ENCODE measurements at regions not wholly inside any gene's neighbourhood (a gene's known extent, or its start where the extent isn't known, plus 50 kb on each side); places are given as distances from the start of the nearest gene placed in this dataset.

DNA sequence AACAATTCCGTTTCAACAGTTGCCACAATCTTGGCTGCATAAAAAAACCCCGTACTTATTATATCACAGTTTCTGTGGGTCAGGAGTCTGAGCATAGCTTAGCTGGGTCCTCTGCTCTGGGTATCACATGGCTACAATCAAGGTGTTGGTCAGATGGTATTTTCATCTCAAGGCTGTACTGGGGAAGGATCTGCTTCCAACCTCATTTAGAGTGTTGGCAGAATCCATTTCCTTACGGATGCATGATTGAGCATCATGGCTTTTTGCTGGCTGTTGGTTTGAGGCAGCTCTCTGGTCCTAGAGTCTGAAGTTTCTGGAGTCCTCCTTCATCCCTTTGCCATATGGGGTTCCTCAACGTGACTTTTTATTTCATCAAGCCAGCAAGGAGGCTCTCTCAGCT is 177.0 kb downstream of the HAPSTR1 start:
- no peak overlapping the region for H3K27ac ChIP-seq
- ATAC-seq (no peak), DNase-seq (no peak)
- H3K36me3 ChIP-seq, result no peaks in the 10 kb centered on the region
- no peaks in the 10 kb centered on the region for H3K4me1 ChIP-seq
- TF ChIP-seq, protein P1, sequence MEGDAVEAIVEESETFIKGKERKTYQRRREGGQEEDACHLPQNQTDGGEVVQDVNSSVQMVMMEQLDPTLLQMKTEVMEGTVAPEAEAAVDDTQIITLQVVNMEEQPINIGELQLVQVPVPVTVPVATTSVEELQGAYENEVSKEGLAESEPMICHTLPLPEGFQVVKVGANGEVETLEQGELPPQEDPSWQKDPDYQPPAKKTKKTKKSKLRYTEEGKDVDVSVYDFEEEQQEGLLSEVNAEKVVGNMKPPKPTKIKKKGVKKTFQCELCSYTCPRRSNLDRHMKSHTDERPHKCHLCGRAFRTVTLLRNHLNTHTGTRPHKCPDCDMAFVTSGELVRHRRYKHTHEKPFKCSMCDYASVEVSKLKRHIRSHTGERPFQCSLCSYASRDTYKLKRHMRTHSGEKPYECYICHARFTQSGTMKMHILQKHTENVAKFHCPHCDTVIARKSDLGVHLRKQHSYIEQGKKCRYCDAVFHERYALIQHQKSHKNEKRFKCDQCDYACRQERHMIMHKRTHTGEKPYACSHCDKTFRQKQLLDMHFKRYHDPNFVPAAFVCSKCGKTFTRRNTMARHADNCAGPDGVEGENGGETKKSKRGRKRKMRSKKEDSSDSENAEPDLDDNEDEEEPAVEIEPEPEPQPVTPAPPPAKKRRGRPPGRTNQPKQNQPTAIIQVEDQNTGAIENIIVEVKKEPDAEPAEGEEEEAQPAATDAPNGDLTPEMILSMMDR (IDR thresholded peaks at IDR 0.05), result no peak
- no peaks in the 10 kb centered on the region for H3K27me3 ChIP-seq
- H3K4me3 ChIP-seq, result no peak overlapping the region
- intact Hi-C loops (cut with DNase I), result no loop called here
- H3K9me3 ChIP-seq, result no peaks in the 10 kb centered on the region

DNA sequence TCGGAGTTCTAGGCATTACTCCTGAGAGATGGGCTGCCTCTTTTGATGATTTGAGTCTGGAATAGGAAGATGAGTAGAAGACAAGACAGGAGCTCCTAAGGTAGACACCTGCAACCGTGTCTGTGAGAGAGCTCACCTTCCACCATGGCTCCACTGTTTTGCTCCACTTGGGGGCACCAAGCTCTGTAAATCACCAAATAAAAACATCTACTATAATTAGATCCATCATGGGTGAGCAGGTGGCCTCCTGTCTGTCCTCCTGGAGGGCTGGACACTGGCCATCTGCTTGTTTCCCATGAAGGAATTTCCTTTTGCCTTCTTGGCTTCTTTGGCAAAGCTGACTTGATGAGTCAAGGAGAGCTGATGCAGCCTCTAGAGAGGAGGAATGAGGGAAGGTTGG is 179.0 kb downstream of the HAPSTR1 start:
- Histone ChIP-seq H3K27me3 (no peaks in the 10 kb centered on the region), H3K4me3 (no peak overlapping the region), H3K36me3 (no peaks in the 10 kb centered on the region), H3K27ac (no peak overlapping the region), H3K4me1 (no peaks in the 10 kb centered on the region), H3K9me3 (no peaks in the 10 kb centered on the region)
- no peak for DNase-seq
- intact Hi-C loops (cut with DNase I), result no loop called here
- no peak for ATAC-seq
- TF ChIP-seq, protein P1 (IDR thresholded peaks at IDR 0.05), result no peak

DNA sequence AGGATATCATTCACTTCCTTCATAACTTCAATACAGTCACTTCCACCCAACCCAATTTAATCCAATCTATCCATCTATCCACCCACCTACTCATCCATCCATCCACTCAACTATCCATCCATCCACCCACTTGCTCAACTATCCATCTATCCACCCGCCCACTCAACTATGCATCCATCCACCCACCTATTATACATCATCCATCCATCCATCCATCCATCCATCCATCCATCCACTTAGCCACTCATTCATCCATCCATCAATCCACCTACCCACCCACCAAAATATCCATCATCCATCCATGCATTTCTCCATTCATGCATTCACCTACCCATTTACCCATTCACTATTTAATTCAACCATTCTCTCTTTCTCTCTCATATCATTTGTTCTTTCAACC is 179.5 kb downstream of the HAPSTR1 start:
- no peaks in the 10 kb centered on the region for H3K27me3 ChIP-seq
- H3K4me1 ChIP-seq, result no peaks in the 10 kb centered on the region
- TF ChIP-seq, protein P1 (IDR thresholded peaks at IDR 0.05), result no peak
- no peaks in the 10 kb centered on the region for H3K36me3 ChIP-seq
- intact Hi-C loops (cut with DNase I), result no loop called here
- ATAC-seq, result no peak
- no peak overlapping the region for H3K4me3 ChIP-seq
- H3K9me3 ChIP-seq, result no peaks in the 10 kb centered on the region
- no peak for DNase-seq
- no peak overlapping the region for H3K27ac ChIP-seq

DNA sequence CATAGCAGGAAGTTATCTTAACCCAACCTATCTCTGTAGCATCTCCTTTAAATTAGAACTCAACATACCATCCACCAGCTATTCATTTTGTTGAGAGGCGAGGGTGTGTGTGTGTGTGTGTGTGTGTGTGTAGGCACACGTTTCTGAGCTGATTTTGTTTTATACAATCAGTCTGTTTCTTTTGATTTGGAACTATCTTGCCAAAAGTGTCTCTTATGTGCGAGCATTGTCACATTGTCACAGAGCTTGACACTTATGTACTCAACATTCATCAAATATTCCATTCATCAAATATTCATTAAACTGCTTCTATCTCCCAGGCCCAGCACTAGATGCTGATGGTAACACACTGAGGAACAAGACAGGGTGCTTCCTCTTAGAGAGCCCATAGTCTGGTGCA is 180.4 kb downstream of the HAPSTR1 start:
- intact Hi-C loops (cut with DNase I), result no loop called here
- DNase-seq, result no peak
- TF ChIP-seq, protein P1 (IDR thresholded peaks at IDR 0.05), result no peak

DNA sequence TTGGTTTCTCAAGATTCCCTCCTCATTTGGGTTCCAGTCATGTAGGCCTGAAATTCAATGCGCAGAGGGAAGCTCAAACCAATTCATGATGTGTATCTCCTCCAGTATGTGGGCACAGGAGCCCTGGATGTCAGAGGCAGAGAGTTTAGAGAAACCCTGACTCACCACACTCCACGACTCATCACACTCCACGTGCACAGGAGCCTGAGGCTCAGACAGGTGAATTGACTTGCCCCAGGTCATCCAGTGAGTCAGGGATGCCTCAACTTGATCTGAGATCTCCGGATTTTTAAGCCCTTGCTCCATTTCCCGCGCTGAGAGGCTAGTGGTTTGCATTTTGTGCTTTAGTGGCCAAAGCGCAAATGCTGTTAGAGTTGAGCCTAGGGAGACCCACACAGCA is 183.9 kb downstream of the HAPSTR1 start:
- Histone ChIP-seq H3K4me1 (no peaks in the 10 kb centered on the region), H3K27ac (no peak overlapping the region), H3K36me3 (no peaks in the 10 kb centered on the region), H3K4me3 (no peak overlapping the region), H3K9me3 (no peaks in the 10 kb centered on the region), H3K27me3 (no peaks in the 10 kb centered on the region)
- intact Hi-C loops (cut with DNase I), result no loop called here
- ATAC-seq (no peak), DNase-seq (no peak)
- TF ChIP-seq, protein P1 (IDR thresholded peaks at IDR 0.05), result no peak

More for the DNA sequence above, 180.4 kb downstream of the HAPSTR1 start:
- no peaks in the 10 kb centered on the region for H3K9me3 ChIP-seq
- H3K4me1 ChIP-seq, result no peaks in the 10 kb centered on the region
- H3K36me3 ChIP-seq, result no peaks in the 10 kb centered on the region
- ATAC-seq, result no peak
- no peak overlapping the region for H3K4me3 ChIP-seq
- H3K27ac ChIP-seq, result no peak overlapping the region
- H3K27me3 ChIP-seq, result no peaks in the 10 kb centered on the region

DNA sequence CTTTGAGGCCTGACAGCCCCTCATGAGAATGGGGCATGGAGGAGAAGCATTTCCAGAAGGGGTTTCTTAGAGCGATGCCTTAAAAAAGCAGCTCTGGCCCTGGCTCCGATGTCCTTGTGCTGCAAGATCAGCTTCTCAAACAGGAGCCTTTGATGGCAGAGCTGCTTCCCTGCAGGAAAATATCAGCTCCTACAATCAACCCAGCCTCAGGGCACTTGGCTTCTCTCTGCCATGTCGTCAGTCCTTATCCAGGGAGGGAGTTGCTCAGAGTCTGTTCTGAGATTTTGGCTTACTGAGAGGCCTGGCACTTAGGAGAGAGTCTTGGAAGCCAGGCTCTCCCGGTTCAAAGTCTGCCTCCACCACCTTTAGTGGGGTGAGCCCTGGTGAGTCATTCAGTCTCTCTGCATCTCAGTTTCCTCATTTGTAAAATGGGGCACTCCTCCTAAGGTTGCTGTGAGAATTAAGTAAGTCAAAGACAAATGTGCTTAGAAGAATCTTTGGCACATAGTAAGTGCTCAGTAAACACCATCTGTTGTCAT is 184.4 kb downstream of the HAPSTR1 start:
- Histone ChIP-seq H3K9me3 (no peaks in the 10 kb centered on the region), H3K27ac (no peak overlapping the region), H3K4me1 (no peaks in the 10 kb centered on the region), H3K4me3 (no peak overlapping the region), H3K36me3 (no peaks in the 10 kb centered on the region), H3K27me3 (no peaks in the 10 kb centered on the region)
- TF ChIP-seq, protein P1 (IDR thresholded peaks at IDR 0.05), result no peak
- DNase-seq (no peak), ATAC-seq (no peak)
- intact Hi-C loops (cut with DNase I), result no loop called here
